H9 (cell line): ENCODE measurements at regions not wholly inside any gene's neighbourhood (a gene's known extent, or its start where the extent isn't known, plus 50 kb on each side); places are given as distances from the start of the nearest gene placed in this dataset.

ENCODE experiments used
- DNase-seq: peaks from one replicate; pipeline ENCODE4 v3.0.0-alpha.2; 2017
- H2AFZ ChIP-seq: one replicate; pipeline ENCODE4 v1.6.1; 2013; ENCODE audit warnings: mild to moderate bottlenecking, low read length, control low read depth, moderate library complexity
- H2AK5ac ChIP-seq: 2 replicates; pipeline ENCODE4 v1.6.1; 2013; ENCODE audit warnings: low read length, control low read depth, mixed read lengths; ENCODE audit not compliant: insufficient read length
- H2BK120ac ChIP-seq: one replicate; pipeline ENCODE4 v1.6.1; 2013; ENCODE audit warnings: low read depth, mild to moderate bottlenecking, low read length, control low read depth, inconsistent platforms; ENCODE audit not compliant: poor library complexity, severe bottlenecking
- H2BK12ac ChIP-seq: 2 replicates; pipeline ENCODE4 v1.6.1; 2013; ENCODE audit warnings: low read length, control low read depth, mixed read lengths, low read depth; ENCODE audit not compliant: insufficient read length
- H2BK15ac ChIP-seq: 2 replicates; pipeline ENCODE4 v1.6.1; 2013; ENCODE audit warnings: low read depth, low read length, control low read depth
- H2BK20ac ChIP-seq: one replicate; pipeline ENCODE4 v1.6.1; 2013; ENCODE audit warnings: low read depth, mild to moderate bottlenecking, low read length, control low read depth, inconsistent platforms; ENCODE audit not compliant: poor library complexity, severe bottlenecking
- H2BK5ac ChIP-seq: 2 replicates; pipeline ENCODE4 v1.6.1; 2013; ENCODE audit warnings: low read length, control low read depth, mixed read lengths; ENCODE audit not compliant: insufficient read length
- H3K14ac ChIP-seq: 2 replicates; pipeline ENCODE4 v1.6.1; 2013; ENCODE audit warnings: low read length, control low read depth; ENCODE audit not compliant: insufficient read depth
- H3K18ac ChIP-seq: 2 replicates; pipeline ENCODE4 v1.6.1; 2013; ENCODE audit warnings: low read depth, mild to moderate bottlenecking, mixed read lengths, low read length, control low read depth; ENCODE audit not compliant: insufficient read length
- H3K23ac ChIP-seq: 2 replicates; pipeline ENCODE4 v1.6.1; 2013; ENCODE audit warnings: low read length, control low read depth, mixed read lengths, low read depth; ENCODE audit not compliant: insufficient read length
- H3K23me2 ChIP-seq: 2 replicates; pipeline ENCODE4 v1.6.1; 2013; ENCODE audit warnings: low read depth, mild to moderate bottlenecking, mixed read lengths, low read length, control low read depth; ENCODE audit not compliant: insufficient read length, poor library complexity, severe bottlenecking
- H3K27ac ChIP-seq: 2 replicates; pipeline ENCODE4 v1.5.1; 2013; ENCODE audit warnings: low read length, control low read depth, mixed read lengths, low read depth; ENCODE audit not compliant: insufficient read length
- H3K27me3 ChIP-seq: 2 replicates; pipeline ENCODE4 v1.6.1; 2013; ENCODE audit warnings: low read length, control low read depth, inconsistent platforms; ENCODE audit not compliant: insufficient read depth
- H3K4ac ChIP-seq: 2 replicates; pipeline ENCODE4 v1.6.1; 2013; ENCODE audit warnings: low read depth, mild to moderate bottlenecking, control low read depth, inconsistent platforms, low read length, moderate library complexity
- H3K4me1 ChIP-seq: 2 replicates; pipeline ENCODE4 v1.6.1; 2013; ENCODE audit warnings: low read length, control low read depth, inconsistent platforms; ENCODE audit not compliant: insufficient read depth
- H3K4me2 ChIP-seq: 2 replicates; pipeline ENCODE4 v1.6.1; 2013; ENCODE audit warnings: low read length, control low read depth, mixed read lengths; ENCODE audit not compliant: insufficient read length, insufficient read depth
- H3K56ac ChIP-seq: 2 replicates; pipeline ENCODE4 v1.6.1; 2013; ENCODE audit warnings: low read depth, mild to moderate bottlenecking, mixed read lengths, low read length, control low read depth; ENCODE audit not compliant: insufficient read length
- H3K79me1 ChIP-seq: 2 replicates; pipeline ENCODE4 v1.6.1; 2013; ENCODE audit warnings: low read depth, mild to moderate bottlenecking, moderate library complexity, low read length, control low read depth, inconsistent platforms; ENCODE audit not compliant: insufficient read depth, poor library complexity, severe bottlenecking
- H3K79me2 ChIP-seq: 2 replicates; pipeline ENCODE4 v1.6.1; 2013; ENCODE audit warnings: low read length, control low read depth, inconsistent platforms; ENCODE audit not compliant: insufficient read depth
- H3K9ac ChIP-seq: 2 replicates; pipeline ENCODE4 v1.6.1; 2013; ENCODE audit warnings: low read length, control low read depth, mixed read lengths; ENCODE audit not compliant: insufficient read length; ENCODE audit errors: extremely low read depth
- H3K9me3 ChIP-seq: one replicate; pipeline ENCODE4 v1.6.1; 2013; ENCODE audit warnings: low read depth, low read length, inconsistent platforms; ENCODE audit not compliant: control insufficient read depth
- H3T11ph ChIP-seq: one replicate; pipeline ENCODE4 v1.6.1; 2013; ENCODE audit warnings: mild to moderate bottlenecking, low read length, control low read depth, inconsistent platforms
- H4K20me1 ChIP-seq: one replicate; pipeline ENCODE4 v1.6.1; 2013; ENCODE audit not compliant: control insufficient read depth, insufficient read length, insufficient read depth
- H4K5ac ChIP-seq: 2 replicates; pipeline ENCODE4 v1.6.1; 2013; ENCODE audit warnings: low read depth, mild to moderate bottlenecking, mixed read lengths, low read length, control low read depth; ENCODE audit not compliant: insufficient read length
- H4K8ac ChIP-seq: replicated peaks from 2 replicates; pipeline ENCODE4 v1.6.1; 2013; ENCODE audit warnings: low read length, control low read depth, mixed read lengths, low read depth; ENCODE audit not compliant: insufficient read length
- H4K91ac ChIP-seq: 2 replicates; pipeline ENCODE4 v1.6.1; 2013; ENCODE audit warnings: low read depth, mild to moderate bottlenecking, moderate library complexity, mixed read lengths, low read length, control low read depth; ENCODE audit not compliant: insufficient read length
- H3K27ac Mint-ChIP-seq, 3 experiments: 2 replicates in 2 of 3; 3 replicates in 1 of 3; pipeline ENCODE4 v1.8.0; 2020 to 2021; ENCODE audit warnings: mixed read lengths in 3 of 3, mild to moderate bottlenecking in 1 of 3, moderate library complexity in 1 of 3
- H3K27me3 Mint-ChIP-seq: 2 replicates; pipeline ENCODE4 v1.8.0; 2021; ENCODE audit warnings: low read depth, mild to moderate bottlenecking, moderate library complexity, mixed read lengths
- H3K36me3 Mint-ChIP-seq, 3 experiments: 2 replicates in 2 of 3; 3 replicates in 1 of 3; pipeline ENCODE4 v1.8.0; 2020 to 2021; ENCODE audit warnings: low read depth in 3 of 3, mixed read lengths in 3 of 3; ENCODE audit not compliant: insufficient read depth in 1 of 3
- H3K4me1 Mint-ChIP-seq, 2 experiments: 2 replicates each; pipeline ENCODE4 v1.8.0; 2020; ENCODE audit warnings: mixed read lengths in 2 of 2
- H3K4me3 Mint-ChIP-seq, 2 experiments: 2 replicates in 1 of 2; 3 replicates in 1 of 2; pipeline ENCODE4 v1.8.0; 2020 to 2021; ENCODE audit warnings: mild to moderate bottlenecking in 2 of 2, mixed read lengths in 2 of 2, moderate library complexity in 1 of 2
- H3K9me3 Mint-ChIP-seq, 2 experiments: 2 replicates in 1 of 2; 3 replicates in 1 of 2; pipeline ENCODE4 v1.8.0; 2020; ENCODE audit warnings: mild to moderate bottlenecking in 2 of 2, mixed read lengths in 2 of 2, moderate library complexity in 1 of 2
- CTCF ChIP-seq: fragments of 200-600 bp; sonication (generic); conservative IDR thresholded peaks from 3 replicates; pipeline ENCODE4 v1.8.0; 2021; ENCODE audit warnings: antibody characterized with exemption, mild to moderate bottlenecking
- WGBS: extraction: QIAGEN DNeasy Blood & Tissue Kit; methylation state at CpG from one replicate; pipeline ENCODE4 v1.1.7; 2013; ENCODE audit warnings: missing lambda C conversion rate, low lambda C conversion rate, mixed read lengths; ENCODE audit not compliant: insufficient read length; ENCODE audit errors: extremely low coverage; 5-methylcytosine and 5-hydroxymethylcytosine counted together

GRCh38 chr7:85600395-85600794 lies 413.5 kb upstream of the SEMA3D start:
- H3K4me1 ChIP-seq = no peaks in the 10 kb centered on the region
- H2AFZ ChIP-seq = no peak overlapping the region
- no peak overlapping the region for H2BK120ac ChIP-seq
- peak overlapping the region in 2 of 3 experiments; percentile 76 to 79; a peak in 1 of 7 replicates for H3K27ac Mint-ChIP-seq
- H3K27me3 Mint-ChIP-seq = no peaks in the 10 kb centered on the region
- H3K9ac ChIP-seq = no peak overlapping the region
- no peak overlapping the region for H3T11ph ChIP-seq
- H3K23me2 ChIP-seq = no peaks in the 10 kb centered on the region
- H3K9me3 Mint-ChIP-seq = no peaks in the 10 kb centered on the region
- H3K27me3 ChIP-seq = no peaks in the 10 kb centered on the region
- no peak overlapping the region for H3K4ac ChIP-seq
- no peaks in the 10 kb centered on the region for H3K36me3 Mint-ChIP-seq
- no peak for TF ChIP-seq CTCF
- H4K5ac ChIP-seq = no peak overlapping the region
- no peaks in the 10 kb centered on the region for H3K79me2 ChIP-seq
- H3K4me3 Mint-ChIP-seq = no peak overlapping the region; a peak in 1 of 5 replicates
- H3K18ac ChIP-seq = no peak overlapping the region
- H2BK15ac ChIP-seq = no peak overlapping the region
- H2BK20ac ChIP-seq = no peak overlapping the region
- no peak overlapping the region for H3K4me2 ChIP-seq
- no peaks in the 10 kb centered on the region for H4K20me1 ChIP-seq
- H4K91ac ChIP-seq = no peak overlapping the region
- H3K4me1 Mint-ChIP-seq = peaks cover 8 to 9% of the 10 kb centered on the region in 2 experiments; a peak in 3 of 4 replicates
- H3K27ac ChIP-seq = no peak overlapping the region
- H3K79me1 ChIP-seq = no peaks in the 10 kb centered on the region
- no peaks in the 10 kb centered on the region for H3K9me3 ChIP-seq
- no peak overlapping the region for H3K56ac ChIP-seq
- WGBS = no CpG with 5 or more reads among the region's 3 CpGs
- no peak overlapping the region for H3K14ac ChIP-seq
- H2AK5ac ChIP-seq = no peak overlapping the region
- DNase-seq = peak; percentile 25
- H2BK12ac ChIP-seq = no peak overlapping the region
- H2BK5ac ChIP-seq = no peak overlapping the region
- no peak overlapping the region for H3K23ac ChIP-seq
- no peak overlapping the region for H4K8ac ChIP-seq
